Activated CD4-positive, alpha-beta T cell treated with anti-CD3 and anti-CD28 coated beads for 4 hours (primary cell): ENCODE measurements at regions not wholly inside any gene's neighbourhood (a gene's known extent, or its start where the extent isn't known, plus 50 kb on each side); places are given as distances from the start of the nearest gene placed in this dataset.

ENCODE experiments used
- DNase-seq, 2 donors: peaks; one replicate each; pipeline ENCODE4 v3.0.0-alpha.2; 2020

- DNase-seq = no peak
These were observed 51.3 kb upstream of the NR4A2 start for GRCh38 chr2:156383798-156384197.

GRCh38 chr2:156385242-156385641 is 50.9 kb upstream of the GPD2 start:
- DNase-seq = peak; percentile 5 to 21
